NCI-H2171 (cell line): ENCODE measurements at regions not wholly inside any gene's neighbourhood (a gene's known extent, or its start where the extent isn't known, plus 50 kb on each side); places are given as distances from the start of the nearest gene placed in this dataset.

Experiments used
- DNase-seq: peaks from one replicate; lab custom pipeline; 2025; lab: John Stamatoyannopoulos, UW

GRCh38 chr7:155216475-155217272 is 81.0 kb upstream of the INSIG1 start:
- DNase-seq = no peak

- no peak for DNase-seq
These were observed 80.0 kb upstream of the INSIG1 start for GRCh38 chr7:155217634-155218033.

- no peak for DNase-seq
These were observed 79.2 kb upstream of the INSIG1 start for GRCh38 chr7:155218276-155219153.

- no peak for DNase-seq
These were observed 78.5 kb upstream of the INSIG1 start for GRCh38 chr7:155219154-155219531.

GRCh38 chr7:155219947-155220769 is 77.5 kb upstream of the INSIG1 start:
- DNase-seq = no peak

GRCh38 chr7:155220903-155221302 is 76.8 kb upstream of the INSIG1 start:
- no peak for DNase-seq

- DNase-seq = no peak
These were observed 76.1 kb upstream of the INSIG1 start for GRCh38 chr7:155221547-155221946.

GRCh38 chr7:155222061-155222460 is 75.6 kb upstream of the INSIG1 start:
- DNase-seq = no peak

- no peak for DNase-seq
These were observed 75.1 kb upstream of the INSIG1 start for GRCh38 chr7:155222573-155222972.

GRCh38 chr7:155223021-155223420 is 74.7 kb upstream of the INSIG1 start:
- DNase-seq = no peak

GRCh38 chr7:155223503-155223902 is 74.2 kb upstream of the INSIG1 start:
- no peak for DNase-seq

- peak; percentile 62 for DNase-seq
These were observed 73.4 kb upstream of the INSIG1 start for GRCh38 chr7:155224116-155224811.

GRCh38 chr7:155225095-155225494 is 72.6 kb upstream of the INSIG1 start:
- DNase-seq = no peak

- DNase-seq = no peak
These were observed 72.2 kb upstream of the INSIG1 start for GRCh38 chr7:155225516-155225915.

- no peak for DNase-seq
These were observed 71.2 kb upstream of the INSIG1 start for GRCh38 chr7:155226261-155227003.

- DNase-seq = no peak
These were observed 70.5 kb upstream of the INSIG1 start for GRCh38 chr7:155227004-155227787.

GRCh38 chr7:155227788-155228458 is 69.8 kb upstream of the INSIG1 start:
- DNase-seq = no peak

- DNase-seq = no peak
These were observed 69.2 kb upstream of the INSIG1 start for GRCh38 chr7:155228459-155228845.

- no peak for DNase-seq
These were observed 68.8 kb upstream of the INSIG1 start for GRCh38 chr7:155228894-155229293.
